Activated CD4-positive, alpha-beta T cell treated with anti-CD3 and anti-CD28 coated beads, Interleukin-2, amount 50 U/mL, for 24 hours (primary cell): ENCODE measurements at regions not wholly inside any gene's neighbourhood (a gene's known extent, or its start where the extent isn't known, plus 50 kb on each side); places are given as distances from the start of the nearest gene placed in this dataset.

Experiments used
- DNase-seq, 2 donors: peaks; one replicate each; pipeline ENCODE4 v3.0.0-alpha.2; 2020; ENCODE audit warnings: low read depth in 1 of 2, low spot score in 1 of 2

DNA sequence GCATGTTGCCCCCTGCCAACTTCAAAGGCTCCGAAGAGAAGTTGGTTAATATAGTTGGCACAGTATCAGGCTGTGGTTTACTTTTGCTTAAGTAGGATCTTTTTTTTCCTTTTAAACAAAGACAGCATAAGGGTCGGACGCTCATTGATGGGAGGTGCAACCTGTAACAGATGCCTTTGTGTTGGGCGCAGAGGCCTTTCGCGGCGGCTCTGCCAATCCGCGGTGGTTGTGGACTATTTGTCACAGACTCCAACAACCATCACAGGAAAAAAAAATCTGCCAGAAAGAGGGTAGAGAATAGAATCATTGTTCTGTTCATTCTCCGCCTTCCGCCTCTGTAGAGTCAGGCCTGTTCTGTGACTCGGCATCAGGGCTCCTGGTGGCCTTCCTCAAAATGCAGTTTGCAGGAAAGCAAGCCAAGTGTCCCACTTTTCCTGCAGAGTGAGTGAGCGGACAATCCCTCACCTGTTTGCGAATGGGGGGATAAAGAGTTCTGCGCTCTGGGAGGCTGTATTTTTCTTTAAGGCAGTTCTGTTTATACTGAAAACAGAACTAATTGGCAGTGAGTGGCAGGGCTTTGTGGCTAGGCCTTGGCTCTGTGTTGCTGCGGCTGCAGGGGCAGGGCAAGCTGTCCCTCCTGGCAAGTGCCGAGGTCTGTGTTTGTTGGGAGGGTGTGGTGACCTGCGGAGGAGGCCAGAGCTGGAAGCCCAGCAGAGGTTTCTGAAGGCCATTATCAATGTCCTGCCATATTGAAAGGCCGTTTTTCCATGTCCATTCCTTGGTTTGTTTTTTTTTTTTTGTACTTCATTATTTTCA is 83.0 kb upstream of the PIWIL1 start:
- DNase-seq, result no peak

- no peak for DNase-seq
Observed at GRCh38 chr12:130258863-130259262, 78.8 kb upstream of the PIWIL1 start.

GRCh38 chr12:130263025-130263424 is 74.7 kb upstream of the PIWIL1 start:
- no peak for DNase-seq

- no peak for DNase-seq
Observed at GRCh38 chr12:130263996-130264395, 73.7 kb upstream of the PIWIL1 start.

DNA sequence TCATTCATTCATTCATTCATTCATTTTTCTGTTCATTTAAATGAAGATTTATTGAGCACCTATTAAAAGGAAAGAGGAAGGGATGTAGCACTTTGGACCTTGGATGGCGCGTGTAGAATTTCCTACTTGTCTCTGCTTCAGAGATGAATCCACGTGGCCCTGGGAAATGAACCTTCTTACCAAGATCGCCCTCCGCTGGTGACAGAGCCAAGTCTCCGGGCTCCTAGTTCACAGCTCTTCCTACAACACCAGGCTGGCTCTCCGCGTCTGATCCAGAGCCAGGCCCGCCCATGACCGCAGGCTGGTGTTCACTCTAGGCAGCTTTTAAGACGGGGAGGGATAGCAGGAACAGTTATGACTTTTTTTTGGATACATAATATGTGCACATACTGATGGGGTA is 70.9 kb upstream of the PIWIL1 start:
- no peak for DNase-seq

- no peak for DNase-seq
Observed at GRCh38 chr12:130280231-130280630, 57.5 kb upstream of the PIWIL1 start.

DNA sequence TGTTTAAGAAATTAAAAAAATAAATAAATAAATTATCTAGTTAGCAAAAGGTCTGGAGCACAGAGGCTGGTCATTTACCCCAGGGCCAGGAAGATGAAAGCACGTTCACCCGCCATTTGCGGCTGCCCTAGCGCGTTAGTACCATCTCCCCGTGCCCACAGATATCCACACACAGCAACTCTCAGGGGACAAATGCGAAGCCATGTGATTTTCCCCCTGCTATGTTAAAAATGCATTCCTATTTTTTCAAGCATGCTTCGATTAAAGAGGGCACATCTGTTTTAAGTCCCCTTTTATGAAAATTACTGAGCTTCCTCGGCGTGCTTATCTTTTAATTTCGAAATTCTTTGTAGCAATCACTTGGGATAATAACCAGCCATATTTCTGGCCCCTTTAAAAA is 56.9 kb upstream of the PIWIL1 start:
- no peak for DNase-seq

DNA sequence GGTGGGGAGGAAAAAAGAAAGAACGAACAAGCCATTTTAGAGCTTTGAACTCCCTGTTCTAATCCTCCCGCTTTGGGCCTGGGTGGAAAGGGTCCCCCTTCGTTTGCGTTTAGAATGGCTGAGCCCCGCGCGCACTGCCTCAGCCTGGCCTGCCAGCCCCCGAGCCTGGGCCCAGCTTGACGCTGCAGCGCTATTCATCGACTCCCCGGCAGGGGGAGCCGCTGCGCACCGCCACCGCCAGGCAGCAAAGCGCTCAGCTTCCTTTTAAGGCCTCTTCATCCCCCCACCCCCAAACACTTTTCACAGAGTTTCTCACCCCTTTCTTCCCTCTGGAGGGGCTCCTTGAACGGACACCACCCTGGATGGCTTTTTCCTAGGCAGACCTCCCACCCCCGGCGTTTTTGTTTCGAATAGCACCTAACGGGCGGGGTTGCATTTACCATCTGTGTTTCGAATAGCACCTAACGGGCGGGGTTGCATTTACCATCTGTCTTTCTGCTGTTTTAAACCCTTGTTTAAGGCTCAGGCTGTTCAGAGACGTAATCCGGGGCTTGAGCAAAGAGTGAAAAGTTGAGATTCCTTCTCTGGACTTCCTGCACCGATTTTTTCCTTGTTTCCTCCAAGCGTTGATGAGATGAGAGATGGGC is 56.4 kb upstream of the PIWIL1 start:
- peak in 1 of 2 donors; percentile 7 for DNase-seq

GRCh38 chr12:130286041-130286440 is 51.6 kb upstream of the PIWIL1 start:
- DNase-seq, result no peak

- DNase-seq, result no peak
Observed at GRCh38 chr12:130286741-130287440, 50.8 kb upstream of the PIWIL1 start.
